IMR-90 (cell line): ENCODE measurements at regions not wholly inside any gene's neighbourhood (a gene's known extent, or its start where the extent isn't known, plus 50 kb on each side); places are given as distances from the start of the nearest gene placed in this dataset.

Experiments
- ATAC-seq: fragments of 200-7000 bp; cut with Tn5 transposase; 2 replicates; pipeline ENCODE4 v1.9.1; 2020; ENCODE audit warnings: low read depth, mild to moderate bottlenecking, moderate library complexity
- BruUV-seq: library from RNA; stranded (reverse); fragments of 400-500 nt; replicated peaks from 2 replicates; lab custom pipeline; 2021; lab: Mats Ljungman, UMichigan
- CTCF ChIA-PET: fragments of 300-600 bp; formaldehyde crosslinking; extraction: SDS; loops from one replicate; lab custom pipeline; 2021; ENCODE audit warnings: antibody characterized with exemption; lab: Yijun Ruan, JAX
- POLR2A ChIA-PET: fragments of 300-600 bp; sonication (Branson Sonifier 250); formaldehyde crosslinking; loops from one replicate; lab custom pipeline; 2022; ENCODE audit warnings: antibody characterized with exemption; ENCODE audit not compliant: unreplicated experiment; lab: Charles Lee
- DNase-seq: peaks from one replicate; pipeline ENCODE4 v3.0.0; 2013
- H2AFZ ChIP-seq: replicated peaks from 2 replicates; pipeline ENCODE3; 2013; ENCODE audit warnings: low read length, mild to moderate bottlenecking; ENCODE audit not compliant: poor library complexity
- H2AK5ac ChIP-seq: 2 replicates; pipeline ENCODE4 v1.6.1; 2013; ENCODE audit warnings: low read depth, low read length, inconsistent platforms
- H2AK9ac ChIP-seq: replicated peaks from 2 replicates; pipeline ENCODE3; 2013; ENCODE audit warnings: mild to moderate bottlenecking, low read depth, low read length, moderate library complexity; ENCODE audit not compliant: poor library complexity
- H2BK120ac ChIP-seq: 2 replicates; pipeline ENCODE4 v1.6.1; 2013; ENCODE audit warnings: low read depth, low read length, inconsistent platforms
- H2BK15ac ChIP-seq: 3 replicates; pipeline ENCODE4 v1.6.1; 2013; ENCODE audit warnings: low read depth, low read length, inconsistent platforms
- H2BK20ac ChIP-seq: 2 replicates; pipeline ENCODE4 v1.6.1; 2013; ENCODE audit warnings: low read depth, mild to moderate bottlenecking, inconsistent platforms, low read length, moderate library complexity
- H2BK5ac ChIP-seq: 2 replicates; pipeline ENCODE4 v1.6.1; 2013; ENCODE audit warnings: mild to moderate bottlenecking, low read depth, low read length, inconsistent platforms; ENCODE audit not compliant: poor library complexity, severe bottlenecking
- H3K14ac ChIP-seq: replicated peaks from 2 replicates; pipeline ENCODE4 v1.6.1; 2013; ENCODE audit warnings: low read depth, low read length, inconsistent platforms
- H3K18ac ChIP-seq: 2 replicates; pipeline ENCODE4 v1.6.1; 2013; ENCODE audit warnings: low read depth, low read length, control low read depth
- H3K23ac ChIP-seq: 2 replicates; pipeline ENCODE4 v1.6.1; 2013; ENCODE audit warnings: low read depth, low read length, inconsistent platforms
- H3K27ac ChIP-seq: 2 replicates; pipeline ENCODE4 v1.5.1; 2013; ENCODE audit warnings: mild to moderate bottlenecking, control low read depth, low read length; ENCODE audit not compliant: insufficient read depth
- H3K27me3 ChIP-seq: 2 replicates; pipeline ENCODE4 v1.6.1; 2013; ENCODE audit warnings: low read length; ENCODE audit not compliant: control insufficient read depth, insufficient read depth
- H3K36me3 ChIP-seq: 2 replicates; pipeline ENCODE4 v1.6.1; 2013; ENCODE audit warnings: low read length, mixed read lengths; ENCODE audit not compliant: control insufficient read depth, insufficient read depth
- H3K4ac ChIP-seq: 2 replicates; pipeline ENCODE4 v1.6.1; 2013; ENCODE audit warnings: low read depth, low read length, inconsistent platforms
- H3K4me1 ChIP-seq: 2 replicates; pipeline ENCODE4 v1.6.1; 2013; ENCODE audit warnings: low read length, mixed read lengths; ENCODE audit not compliant: control insufficient read depth, insufficient read depth
- H3K4me2 ChIP-seq: 2 replicates; pipeline ENCODE4 v1.6.1; 2013; ENCODE audit warnings: low read depth, mild to moderate bottlenecking, control low read depth, low read length, moderate library complexity
- H3K4me3 ChIP-seq: 2 replicates; pipeline ENCODE4 v1.5.1; 2013; ENCODE audit warnings: low read depth, mild to moderate bottlenecking, control low read depth, low read length, moderate library complexity; ENCODE audit not compliant: insufficient read depth
- H3K56ac ChIP-seq: 2 replicates; pipeline ENCODE4 v1.6.1; 2013; ENCODE audit warnings: low read length, inconsistent platforms; ENCODE audit not compliant: insufficient read depth; ENCODE audit errors: extremely low read depth
- H3K79me1 ChIP-seq, 2 experiments: 2 replicates each; pipeline ENCODE4 v1.6.1; 2013; ENCODE audit warnings: low read length in 2 of 2, inconsistent platforms in 1 of 2, low read depth in 1 of 2
- H3K9ac ChIP-seq: 2 replicates; pipeline ENCODE4 v1.6.1; 2013; ENCODE audit warnings: low read depth, low read length, control low read depth
- H3K9me1 ChIP-seq: 2 replicates; pipeline ENCODE4 v1.6.1; 2013; ENCODE audit warnings: low read length, inconsistent platforms; ENCODE audit not compliant: insufficient read depth
- H3K9me3 ChIP-seq: 2 replicates; pipeline ENCODE4 v1.6.1; 2013; ENCODE audit warnings: low read length; ENCODE audit not compliant: control insufficient read depth, insufficient read depth
- H4K20me1 ChIP-seq: 2 replicates; pipeline ENCODE4 v1.6.1; 2013; ENCODE audit warnings: low read length, inconsistent platforms; ENCODE audit not compliant: insufficient read depth
- H4K5ac ChIP-seq: 2 replicates; pipeline ENCODE4 v1.6.1; 2013; ENCODE audit warnings: mild to moderate bottlenecking, low read depth, low read length, control low read depth
- H4K8ac ChIP-seq, 2 experiments: 2 replicates each; pipeline ENCODE4 v1.6.1; 2013; ENCODE audit warnings: low read depth in 2 of 2, low read length in 2 of 2, control low read depth in 1 of 2, inconsistent platforms in 1 of 2
- H4K91ac ChIP-seq: 2 replicates; pipeline ENCODE4 v1.6.1; 2013; ENCODE audit warnings: low read depth, low read length, inconsistent platforms; ENCODE audit not compliant: insufficient read depth
- CHD1 ChIP-seq: IDR thresholded peaks from 2 replicates; pipeline ENCODE4 v1.6.1; 2012; ENCODE audit warnings: low read depth, low read length, improper control_type of control experiment
- WGBS, 2 experiments: methylation state at CpG; one replicate each; pipeline versions ENCODE4 v1.1.5 to v1.1.7; 2013; ENCODE audit warnings: missing lambda C conversion rate in 2 of 2; ENCODE audit not compliant: insufficient read length in 1 of 2; ENCODE audit errors: extremely low coverage in 2 of 2; 5-methylcytosine and 5-hydroxymethylcytosine counted together
- dilution Hi-C: fragments of 300-500 bp; cut with HindIII; formaldehyde crosslinking; loops from one replicate; pipeline ENCODE4 v1.14.3; 2018; ENCODE audit warnings: low sequenced_read_pairs; ENCODE audit not compliant: unreplicated experiment
- in situ Hi-C: fragments of 300-500 bp; cut with MboI; formaldehyde crosslinking; loops from 3 replicates; pipeline ENCODE4 v1.14.3; 2019; ENCODE audit warnings: low sequenced_read_pairs, inconsistent platforms, mixed read lengths
- intact Hi-C: fragments of 100-400 bp; cut with micrococcal nuclease; formaldehyde crosslinking; loops from 2 replicates; pipeline ENCODE4 v1.10.0; 2022

GRCh38 chr6:15044948-15045347 lies 200.9 kb upstream of the JARID2 start:
- Histone ChIP-seq H3K18ac (no peak overlapping the region; the same call in 1 of the 2 replicates), H3K23ac (no peak overlapping the region), H2BK120ac (no peak overlapping the region), H3K4ac (no peak overlapping the region), H3K4me3 (no peak overlapping the region), H2AK5ac (no peak overlapping the region), H3K56ac (no peak overlapping the region), H4K5ac (no peak overlapping the region), H3K79me1 (no peaks in the 10 kb centered on the region), H4K8ac (no peak overlapping the region), H3K27ac (no peak overlapping the region), H3K36me3 (no peaks in the 10 kb centered on the region), H3K14ac (no peak overlapping the region), H3K4me1 (peaks cover 2% of the 10 kb centered on the region; the same call in 1 of the 2 replicates), H2BK5ac (no peak overlapping the region), H2BK20ac (no peak overlapping the region), H2AFZ (no peak overlapping the region), H2BK15ac (no peak overlapping the region), H2AK9ac (no peak overlapping the region), H3K9me1 (no peaks in the 10 kb centered on the region), H3K9ac (no peak overlapping the region), H3K9me3 (no peaks in the 10 kb centered on the region), H3K27me3 (peaks cover 1% of the 10 kb centered on the region; the same call in 1 of the 2 replicates), H4K20me1 (no peaks in the 10 kb centered on the region), H4K91ac (no peak overlapping the region), H3K4me2 (no peak overlapping the region)
- CTCF ChIA-PET = interaction anchor here (0.6 kb wide), 1 partner anchor 57 kb away, joined by 6 read pairs; no protein-coding TSS in a partner anchor
- DNase-seq (no peak), ATAC-seq (no peak)
- POLR2A ChIA-PET = no interaction called here
- in situ Hi-C loops = no loop called here
- WGBS, 2 experiments = 60% methylated on average over 1 of the region's 2 CpGs; no CpG with 5 or more reads in 1 of the 2 experiments
- no TSS peak for BruUV-seq
- dilution Hi-C loops = no loop called here
- no peak for TF ChIP-seq CHD1
- intact Hi-C loops = no loop called here
